Posterior vena cava (tissue), 2 donors: ENCODE measurements at regions not wholly inside any gene's neighbourhood (a gene's known extent, or its start where the extent isn't known, plus 50 kb on each side); places are given as distances from the start of the nearest gene placed in this dataset.
A peak's percentile ranks its signal among the peaks of the same experiment; 100 is the strongest.
"Not testable (repeated sequence)": the region's sequence is repeated elsewhere in the genome, so short reads cannot be mapped to it uniquely, and the experiment has no call there.

Experiments
- DNase-seq: peaks from one replicate; pipeline ENCODE4 v3.0.0-alpha.2; 2020; ENCODE audit warnings: low spot score
- intact Hi-C, 2 donors: fragments of 100-400 bp; cut with DNase I; formaldehyde crosslinking; loops; one replicate each; pipeline versions ENCODE4 v1.14.1 to v1.14.2; 2022 to 2023
- donor health status: DM: yes; HTN: yes; CAD: no.
- donor health status: DM: yes; HTN: yes; CAD: no.

DNA sequence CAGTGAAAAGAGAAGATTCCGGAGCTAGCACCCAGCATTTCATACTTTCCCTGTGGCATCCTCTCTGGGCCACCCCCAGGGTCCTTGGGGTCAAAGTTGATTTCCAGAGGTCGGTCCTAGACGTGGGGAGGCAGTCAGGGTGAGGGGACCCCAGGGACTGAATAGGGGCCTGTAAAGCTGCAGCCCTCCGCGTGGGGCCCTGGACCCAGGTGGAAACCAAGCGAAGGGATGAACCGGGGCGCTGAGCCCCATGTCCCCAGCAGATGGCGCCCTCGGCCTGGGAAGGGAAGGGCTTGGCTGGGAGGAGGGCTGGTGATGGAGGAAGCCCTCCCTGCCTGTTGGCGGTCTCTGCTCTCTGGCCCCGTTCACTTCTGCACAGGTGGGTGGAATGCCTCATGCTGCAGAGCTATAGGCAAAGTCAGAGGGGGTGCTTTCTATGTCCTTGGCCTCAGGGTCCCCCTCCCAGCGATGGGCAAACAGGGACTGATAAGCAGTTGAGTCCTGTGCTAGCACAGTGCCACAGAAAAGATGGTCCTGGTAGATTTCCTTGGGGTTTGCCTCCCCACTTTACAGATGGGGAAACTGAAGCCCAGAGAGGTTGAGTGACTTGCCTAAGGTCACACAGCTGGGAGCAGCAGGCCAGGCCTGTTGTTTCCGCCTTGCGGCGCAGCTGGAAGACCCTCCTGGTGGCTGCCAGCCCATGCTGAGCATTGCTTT lies 163.4 kb upstream of the CIBAR2 start:
- intact Hi-C loops = loop anchor here in 1 of 2 donors (10.0 kb wide), 1 partner anchor 339 kb away; the partner anchor contains the start of gene GSE1
- peak; percentile 92 for DNase-seq

GRCh38 chr16:85276258-85276657 lies 164.0 kb upstream of the CIBAR2 start:
- intact Hi-C loops = loop anchor here in 1 of 2 donors (10.0 kb wide), 1 partner anchor 339 kb away; the partner anchor contains the start of gene GSE1
- DNase-seq = no peak

GRCh38 chr16:85276721-85277120 lies 164.4 kb upstream of the CIBAR2 start:
- intact Hi-C loops = loop anchor here in 1 of 2 donors (10.0 kb wide), 1 partner anchor 338 kb away; the partner anchor contains the start of gene GSE1
- no peak for DNase-seq

GRCh38 chr16:85278839-85279238 lies 166.6 kb upstream of the CIBAR2 start:
- no peak for DNase-seq
- intact Hi-C loops = loop anchor here in 1 of 2 donors (10.0 kb wide), 1 partner anchor 336 kb away; the partner anchor contains the start of gene GSE1

DNA sequence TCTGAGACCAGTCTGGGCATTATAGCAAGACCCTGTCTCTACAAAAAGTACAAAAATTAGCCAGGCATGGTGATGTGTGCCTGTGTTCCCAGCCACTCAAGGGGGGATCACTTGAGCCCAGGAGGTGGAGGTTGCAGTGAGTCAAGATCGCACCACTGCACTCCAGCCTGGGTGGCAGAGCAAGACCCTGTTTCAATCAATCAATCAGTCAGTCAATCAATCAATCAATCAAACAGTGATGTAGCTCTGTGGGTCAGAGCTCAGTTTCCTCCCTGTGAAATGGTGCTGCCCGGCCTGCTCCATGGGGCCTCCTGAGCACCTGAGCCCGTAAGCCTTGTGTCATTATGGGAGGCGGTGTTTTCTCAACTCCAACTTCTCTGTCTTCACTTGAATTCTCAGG lies 167.1 kb upstream of the CIBAR2 start:
- DNase-seq = no peak
- intact Hi-C loops = loop anchor here in 1 of 2 donors (10.0 kb wide), 1 partner anchor 335 kb away; the partner anchor contains the start of gene GSE1

GRCh38 chr16:85279825-85280545 lies 167.7 kb upstream of the CIBAR2 start:
- intact Hi-C loops = loop anchor here in 1 of 2 donors (10.0 kb wide), 1 partner anchor 335 kb away; the partner anchor contains the start of gene GSE1
- DNase-seq = no peak

GRCh38 chr16:85281181-85281580 lies 168.9 kb upstream of the CIBAR2 start:
- no peak for DNase-seq
- intact Hi-C loops = no loop called here

- DNase-seq = no peak
- intact Hi-C loops = no loop called here
Observed at GRCh38 chr16:85282842-85283241, 170.6 kb upstream of the CIBAR2 start.

GRCh38 chr16:85283305-85284050 lies 171.2 kb upstream of the CIBAR2 start:
- intact Hi-C loops = no loop called here
- no peak for DNase-seq

GRCh38 chr16:85284141-85284817 lies 172.0 kb upstream of the CIBAR2 start:
- no peak for DNase-seq
- intact Hi-C loops = no loop called here

DNA sequence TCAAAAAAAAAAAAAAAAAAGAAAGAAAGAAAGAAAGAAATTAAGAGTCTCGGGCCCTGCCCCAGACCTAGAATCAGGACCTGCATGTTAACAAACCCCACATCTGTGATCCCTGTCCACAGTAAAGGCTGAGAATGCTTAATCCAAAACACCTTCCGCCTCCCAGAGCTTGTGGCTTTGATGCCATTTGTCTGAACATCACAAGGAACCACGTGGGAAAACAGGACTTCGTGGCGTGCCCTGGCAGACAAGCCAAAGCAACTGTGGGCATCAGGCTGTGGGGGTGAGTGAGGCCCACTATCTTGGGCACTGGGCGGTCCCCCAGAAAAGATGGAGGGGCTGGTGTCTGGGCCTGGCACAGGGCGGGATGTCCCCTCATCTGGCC lies 173.4 kb upstream of the CIBAR2 start:
- intact Hi-C loops = no loop called here

DNA sequence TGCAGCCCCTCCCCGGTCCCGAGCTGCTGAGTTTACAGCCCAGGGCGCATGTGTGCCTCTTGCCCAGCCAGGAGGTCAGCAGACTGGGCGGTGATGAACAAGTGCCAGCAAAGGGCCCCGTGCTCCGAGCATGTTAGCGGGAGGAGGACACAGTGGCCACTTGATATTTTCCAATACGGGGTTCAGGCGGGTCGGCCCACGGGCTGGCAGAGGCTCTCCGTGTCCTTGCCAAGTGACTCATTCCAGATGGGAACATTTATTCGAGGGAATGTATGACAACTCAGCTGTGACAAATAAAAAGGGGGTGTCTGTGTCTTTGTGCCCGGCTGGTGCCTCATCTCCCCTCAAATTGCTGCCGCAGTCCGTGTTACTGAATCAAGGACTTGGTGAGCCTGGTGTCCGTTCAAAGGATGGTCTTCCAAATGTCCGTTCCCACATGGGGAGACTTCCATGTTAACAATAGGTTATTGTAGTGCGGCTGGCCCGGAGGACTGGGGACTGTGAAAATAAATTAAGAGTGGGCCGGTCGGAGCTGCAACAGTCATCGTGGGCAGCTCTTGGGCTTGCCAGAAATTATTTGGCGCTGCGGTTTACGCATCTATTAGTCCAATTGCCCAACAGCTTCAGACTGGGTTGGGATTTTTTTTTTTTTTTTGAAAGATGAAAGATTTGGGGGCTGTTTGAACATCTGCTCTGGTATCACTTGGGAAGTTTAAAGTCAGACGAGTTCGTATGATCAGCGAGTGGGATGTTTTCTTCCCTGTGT lies 174.0 kb upstream of the CIBAR2 start:
- peak; percentile 96 for DNase-seq
- intact Hi-C loops = no loop called here

More for the DNA sequence above, 173.4 kb upstream of the CIBAR2 start:
- no peak for DNase-seq

DNA sequence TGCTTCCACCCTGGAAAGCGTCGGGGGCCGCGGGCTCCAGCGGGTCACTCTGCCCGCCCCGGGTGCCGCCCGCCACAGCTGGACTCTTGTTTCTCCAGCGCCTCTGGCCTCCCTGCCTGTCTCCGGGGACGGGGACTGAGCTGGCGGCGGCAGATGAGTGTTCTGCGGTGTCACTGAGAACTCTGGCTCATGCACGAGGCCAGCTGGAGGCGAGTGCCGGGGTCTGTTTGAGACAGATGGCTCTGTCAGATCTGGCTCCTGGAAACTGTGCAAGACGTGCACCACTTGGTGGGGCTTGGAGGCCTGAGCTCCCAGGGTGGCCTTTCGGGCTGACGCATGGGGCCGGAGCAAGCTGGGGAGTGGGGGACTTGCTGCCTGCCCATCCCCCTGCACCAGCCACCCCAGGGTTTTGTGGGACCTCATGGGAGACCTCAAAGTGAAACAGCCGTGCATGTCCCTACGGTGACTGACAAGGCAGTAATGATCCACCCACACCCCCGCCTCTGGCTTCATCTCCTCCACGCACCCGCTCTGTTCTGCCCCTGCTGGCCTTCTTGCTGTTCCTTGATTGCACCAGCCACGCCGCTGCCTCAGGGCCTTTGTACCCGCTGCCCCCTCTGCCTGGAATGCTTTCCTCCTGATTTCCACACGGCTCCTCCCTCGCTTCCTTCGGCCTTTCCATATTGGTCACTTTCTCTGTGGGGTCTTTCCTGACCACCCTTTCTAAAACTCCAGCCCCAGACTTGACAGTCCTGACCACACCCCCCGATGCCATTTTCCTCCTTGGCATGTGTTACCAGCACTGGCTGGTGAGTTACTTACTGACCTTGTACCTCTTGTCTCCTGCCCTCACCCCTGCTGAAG lies 174.9 kb upstream of the CIBAR2 start:
- no peak for DNase-seq
- intact Hi-C loops = no loop called here

GRCh38 chr16:85287815-85288109 lies 175.5 kb upstream of the CIBAR2 start:
- DNase-seq, intact Hi-C loops: not testable (repeated sequence)

- intact Hi-C loops = no loop called here
- no peak for DNase-seq
Observed at GRCh38 chr16:85288341-85288868, 176.1 kb upstream of the CIBAR2 start.

- intact Hi-C loops = no loop called here
- no peak for DNase-seq
Observed at GRCh38 chr16:85288869-85289660, 176.8 kb upstream of the CIBAR2 start.
